ENCODE measurements at regions not wholly inside any gene's neighbourhood (a gene's known extent, or its start where the extent isn't known, plus 50 kb on each side); places are given as distances from the start of the nearest gene placed in this dataset.

GRCh38 chr1:244296003-244296402 lies 155.7 kb downstream of the ADSS2 start:
- Mint-ChIP-seq H3K36me3 (no peaks in the 10 kb centered on the region), H3K27ac (no peak overlapping the region), H3K9me3 (peaks cover 2% of the 10 kb centered on the region), H3K4me1 (peaks cover 11% of the 10 kb centered on the region), H3K4me3 (no peak overlapping the region), H3K27me3 (ENCODE audit: insufficient read depth, low read depth) (peaks cover 3% of the 10 kb centered on the region)
- Histone ChIP-seq H3K4me1 (no peaks in the 10 kb centered on the region), H3K27ac (no peak overlapping the region), H4K20me1 (ENCODE audit: low read depth) (no peaks in the 10 kb centered on the region), H3K79me2 (ENCODE audit: low read depth) (no peaks in the 10 kb centered on the region), H2AFZ (replicated peaks) (no peak overlapping the region), H3K4me3 (no peak overlapping the region), H3K4me2 (no peak overlapping the region), H3K36me3 (no peaks in the 10 kb centered on the region), H3K9ac (no peak overlapping the region), H3F3A (ENCODE audit: low read depth) (peaks cover 4% of the 10 kb centered on the region), H3K9me3 (ENCODE audit: low read depth) (no peaks in the 10 kb centered on the region), H3K27me3 (no peaks in the 10 kb centered on the region)
- DNase-seq (ENCODE audit: low spot score), result no peak
- TF ChIP-seq EZH2 (IDR thresholded peaks at IDR 0.05) (no peak), EZH2phosphoT487 (IDR thresholded peaks at IDR 0.05) (no peak), CTCF (IDR thresholded peaks at IDR 0.05) (no peak)

GRCh38 chr1:244296447-244296846 lies 155.3 kb downstream of the ADSS2 start:
- no peaks in the 10 kb centered on the region for H4K20me1 ChIP-seq (ENCODE audit: low read depth)
- no peaks in the 10 kb centered on the region for H3K27me3 ChIP-seq
- no peak for TF ChIP-seq EZH2 (IDR thresholded peaks at IDR 0.05)
- TF ChIP-seq CTCF (IDR thresholded peaks at IDR 0.05), result no peak
- no peak for TF ChIP-seq EZH2phosphoT487 (IDR thresholded peaks at IDR 0.05)
- no peak overlapping the region for H3K27ac ChIP-seq
- Mint-ChIP-seq H3K27me3 (ENCODE audit: insufficient read depth, low read depth) (peaks cover 5% of the 10 kb centered on the region), H3K4me1 (peaks cover 11% of the 10 kb centered on the region), H3K36me3 (no peaks in the 10 kb centered on the region), H3K27ac (no peak overlapping the region), H3K4me3 (no peak overlapping the region), H3K9me3 (peaks cover 2% of the 10 kb centered on the region)
- no peaks in the 10 kb centered on the region for H3K4me1 ChIP-seq
- H3F3A ChIP-seq (ENCODE audit: low read depth), result peaks cover 5% of the 10 kb centered on the region
- DNase-seq (ENCODE audit: low spot score), result no peak
- H3K4me3 ChIP-seq, result no peak overlapping the region
- H3K4me2 ChIP-seq, result no peak overlapping the region
- H3K79me2 ChIP-seq (ENCODE audit: low read depth), result no peaks in the 10 kb centered on the region
- no peak overlapping the region for H3K9ac ChIP-seq
- H3K9me3 ChIP-seq (ENCODE audit: low read depth), result no peaks in the 10 kb centered on the region
- no peaks in the 10 kb centered on the region for H3K36me3 ChIP-seq
- no peak overlapping the region for H2AFZ ChIP-seq (replicated peaks)

GRCh38 chr1:244297087-244297486 lies 154.6 kb downstream of the ADSS2 start:
- Mint-ChIP-seq H3K36me3 (no peaks in the 10 kb centered on the region), H3K27ac (no peak overlapping the region), H3K4me1 (peaks cover 11% of the 10 kb centered on the region), H3K27me3 (ENCODE audit: insufficient read depth, low read depth) (peaks cover 5% of the 10 kb centered on the region), H3K4me3 (no peak overlapping the region), H3K9me3 (peaks cover 2% of the 10 kb centered on the region)
- Histone ChIP-seq H3K4me2 (no peak overlapping the region), H3K9me3 (ENCODE audit: low read depth) (no peaks in the 10 kb centered on the region), H3K4me1 (no peaks in the 10 kb centered on the region), H3K4me3 (no peak overlapping the region), H3K79me2 (ENCODE audit: low read depth) (no peaks in the 10 kb centered on the region), H2AFZ (replicated peaks) (no peak overlapping the region), H4K20me1 (ENCODE audit: low read depth) (no peaks in the 10 kb centered on the region), H3F3A (ENCODE audit: low read depth) (peaks cover 5% of the 10 kb centered on the region), H3K27ac (no peak overlapping the region), H3K9ac (no peak overlapping the region), H3K27me3 (no peaks in the 10 kb centered on the region), H3K36me3 (no peaks in the 10 kb centered on the region)
- no peak for TF ChIP-seq CTCF (IDR thresholded peaks at IDR 0.05)
- TF ChIP-seq EZH2 (IDR thresholded peaks at IDR 0.05), result no peak
- no peak for TF ChIP-seq EZH2phosphoT487 (IDR thresholded peaks at IDR 0.05)
- no peak for DNase-seq (ENCODE audit: low spot score)

Measured in neural progenitor cell (in vitro differentiated cells).